ENCODE measurements at regions not wholly inside any gene's neighbourhood (a gene's known extent, or its start where the extent isn't known, plus 50 kb on each side); places are given as distances from the start of the nearest gene placed in this dataset.
A peak's percentile ranks its signal among the peaks of the same experiment; 100 is the strongest.

DNA sequence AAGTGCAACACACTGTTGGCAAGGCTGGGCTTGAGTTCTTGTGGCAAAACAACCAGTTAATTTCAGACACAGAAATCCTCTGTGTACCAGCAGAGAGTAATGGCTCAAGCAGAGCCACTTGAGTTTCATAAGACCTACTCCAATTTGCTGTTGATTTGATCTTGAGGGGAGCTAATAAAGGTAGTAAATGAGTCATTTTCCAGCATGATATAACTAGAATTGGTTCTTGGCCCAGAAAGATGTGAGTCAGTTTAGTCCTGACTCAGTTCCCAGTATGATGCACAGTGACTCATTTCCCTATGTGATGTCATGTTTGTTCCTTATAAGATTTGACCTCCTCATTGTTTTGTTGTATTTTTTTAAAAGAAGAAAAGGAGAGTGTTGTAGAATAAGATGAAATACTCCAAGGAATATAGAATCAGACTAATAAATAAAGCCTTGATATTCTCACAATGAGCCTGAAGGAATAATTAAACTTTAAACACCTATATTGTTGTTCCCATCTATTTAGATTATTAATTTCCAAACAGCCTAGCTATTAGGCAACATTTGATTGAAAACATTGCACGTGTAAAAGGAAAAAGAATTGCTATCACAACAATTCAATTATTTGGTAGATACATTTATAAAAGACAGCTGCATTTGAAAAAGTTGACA lies 186.2 kb downstream of the REEP3 start:
- TF ChIP-seq, protein P1, sequence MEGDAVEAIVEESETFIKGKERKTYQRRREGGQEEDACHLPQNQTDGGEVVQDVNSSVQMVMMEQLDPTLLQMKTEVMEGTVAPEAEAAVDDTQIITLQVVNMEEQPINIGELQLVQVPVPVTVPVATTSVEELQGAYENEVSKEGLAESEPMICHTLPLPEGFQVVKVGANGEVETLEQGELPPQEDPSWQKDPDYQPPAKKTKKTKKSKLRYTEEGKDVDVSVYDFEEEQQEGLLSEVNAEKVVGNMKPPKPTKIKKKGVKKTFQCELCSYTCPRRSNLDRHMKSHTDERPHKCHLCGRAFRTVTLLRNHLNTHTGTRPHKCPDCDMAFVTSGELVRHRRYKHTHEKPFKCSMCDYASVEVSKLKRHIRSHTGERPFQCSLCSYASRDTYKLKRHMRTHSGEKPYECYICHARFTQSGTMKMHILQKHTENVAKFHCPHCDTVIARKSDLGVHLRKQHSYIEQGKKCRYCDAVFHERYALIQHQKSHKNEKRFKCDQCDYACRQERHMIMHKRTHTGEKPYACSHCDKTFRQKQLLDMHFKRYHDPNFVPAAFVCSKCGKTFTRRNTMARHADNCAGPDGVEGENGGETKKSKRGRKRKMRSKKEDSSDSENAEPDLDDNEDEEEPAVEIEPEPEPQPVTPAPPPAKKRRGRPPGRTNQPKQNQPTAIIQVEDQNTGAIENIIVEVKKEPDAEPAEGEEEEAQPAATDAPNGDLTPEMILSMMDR (conservative IDR thresholded peaks at IDR 0.05; ENCODE audit: low read depth), result no peak
- H3K27ac ChIP-seq, result no peak overlapping the region
- ChIA-PET CTCF (interaction anchor here (0.8 to 1.4 kb wide), 3 partner anchors 12 to 78 kb away, joined by 3 to 4 read pairs (median 3); no protein-coding TSS in a partner anchor), POLR2A (ENCODE audit: low non-redundant PET) (interaction anchor here (0.7 kb wide), 1 partner anchor 204 kb away, joined by 4 read pairs; no protein-coding TSS in a partner anchor)
- DNase-seq (ENCODE audit: low spot score), result peak; percentile 88

DNA sequence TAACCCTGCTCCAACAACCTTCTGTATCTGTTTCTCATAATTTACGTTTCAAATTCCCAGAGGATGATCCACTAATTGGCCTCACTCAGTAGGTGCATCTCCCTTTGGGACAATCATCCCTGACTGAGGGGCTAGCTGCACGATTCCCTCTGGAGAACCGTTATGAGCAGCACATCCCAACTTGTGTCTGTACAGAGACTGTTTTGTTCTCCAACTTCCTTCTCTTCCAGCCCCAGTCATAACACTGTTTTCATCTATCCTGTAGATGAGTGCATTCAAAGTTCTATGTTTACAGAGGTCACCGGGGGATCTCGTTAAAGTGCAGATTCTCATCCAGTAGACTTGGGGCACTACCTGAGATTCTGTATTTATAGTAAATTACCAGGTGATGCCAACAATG lies 187.2 kb downstream of the REEP3 start:
- TF ChIP-seq, protein P1 (conservative IDR thresholded peaks at IDR 0.05; ENCODE audit: low read depth), result no peak
- ChIA-PET CTCF (no interaction called here), POLR2A (ENCODE audit: low non-redundant PET) (no interaction called here)
- H3K27ac ChIP-seq, result no peak overlapping the region
- no peak for DNase-seq (ENCODE audit: low spot score)

DNA sequence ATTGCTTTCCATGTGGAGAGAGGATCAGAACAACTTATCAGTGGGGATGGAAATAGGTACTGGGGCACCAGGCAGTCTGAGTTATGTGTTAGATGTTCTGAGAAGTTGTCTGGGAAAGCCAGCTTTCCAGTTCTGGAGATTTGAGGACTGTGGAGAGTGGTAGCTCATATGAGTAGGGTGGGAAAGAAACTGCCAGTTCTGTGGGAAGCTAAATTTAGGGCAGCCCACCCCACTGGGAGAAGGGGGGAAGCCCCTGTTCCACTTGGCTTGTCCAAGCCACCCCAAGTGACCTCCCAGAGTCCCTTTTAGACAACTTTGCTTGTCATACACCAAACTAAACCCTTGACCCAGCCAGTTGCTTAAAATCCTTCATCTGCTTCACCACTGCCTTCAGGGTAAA lies 189.5 kb downstream of the REEP3 start:
- TF ChIP-seq, protein P1 (conservative IDR thresholded peaks at IDR 0.05; ENCODE audit: low read depth), result no peak
- ChIA-PET CTCF (interaction anchor here (1.2 kb wide), 1 partner anchor 81 kb away, joined by 3 read pairs; no protein-coding TSS in a partner anchor), POLR2A (ENCODE audit: low non-redundant PET) (interaction anchor here (0.5 kb wide), 1 partner anchor 142 kb away, joined by 5 read pairs; no protein-coding TSS in a partner anchor)
- peak overlapping the region; percentile 92 for H3K27ac ChIP-seq
- no peak for DNase-seq (ENCODE audit: low spot score)

DNA sequence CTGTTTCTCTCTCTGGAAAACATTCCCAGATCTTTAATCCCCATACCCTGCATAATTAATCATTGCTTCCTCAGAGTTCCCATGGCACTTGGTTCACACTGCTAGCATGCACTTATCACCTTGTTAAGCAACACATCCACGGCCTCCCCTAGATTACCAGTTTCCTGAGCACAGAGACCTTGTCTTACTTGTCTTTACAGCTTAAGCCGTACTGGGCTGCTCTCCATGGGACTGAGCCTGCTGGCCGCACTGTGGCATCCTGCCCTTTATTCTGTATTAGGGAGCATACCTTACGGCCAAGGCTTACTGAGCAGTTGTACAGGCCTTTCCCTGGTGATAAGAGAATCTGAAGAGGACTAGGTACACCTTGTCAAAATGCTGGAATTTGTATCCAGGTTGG lies 190.2 kb downstream of the REEP3 start:
- ChIA-PET POLR2A (ENCODE audit: low non-redundant PET) (interaction anchor here (0.5 kb wide), 1 partner anchor 143 kb away, joined by 5 read pairs; no protein-coding TSS in a partner anchor), CTCF (interaction anchor here (0.6 to 1.2 kb wide), 2 partner anchors 40 to 82 kb away, joined by 3 to 4 read pairs; no protein-coding TSS in a partner anchor)
- TF ChIP-seq, protein P1 (conservative IDR thresholded peaks at IDR 0.05; ENCODE audit: low read depth), result no peak
- DNase-seq (ENCODE audit: low spot score), result no peak
- peak overlapping the region; percentile 92 for H3K27ac ChIP-seq

DNA sequence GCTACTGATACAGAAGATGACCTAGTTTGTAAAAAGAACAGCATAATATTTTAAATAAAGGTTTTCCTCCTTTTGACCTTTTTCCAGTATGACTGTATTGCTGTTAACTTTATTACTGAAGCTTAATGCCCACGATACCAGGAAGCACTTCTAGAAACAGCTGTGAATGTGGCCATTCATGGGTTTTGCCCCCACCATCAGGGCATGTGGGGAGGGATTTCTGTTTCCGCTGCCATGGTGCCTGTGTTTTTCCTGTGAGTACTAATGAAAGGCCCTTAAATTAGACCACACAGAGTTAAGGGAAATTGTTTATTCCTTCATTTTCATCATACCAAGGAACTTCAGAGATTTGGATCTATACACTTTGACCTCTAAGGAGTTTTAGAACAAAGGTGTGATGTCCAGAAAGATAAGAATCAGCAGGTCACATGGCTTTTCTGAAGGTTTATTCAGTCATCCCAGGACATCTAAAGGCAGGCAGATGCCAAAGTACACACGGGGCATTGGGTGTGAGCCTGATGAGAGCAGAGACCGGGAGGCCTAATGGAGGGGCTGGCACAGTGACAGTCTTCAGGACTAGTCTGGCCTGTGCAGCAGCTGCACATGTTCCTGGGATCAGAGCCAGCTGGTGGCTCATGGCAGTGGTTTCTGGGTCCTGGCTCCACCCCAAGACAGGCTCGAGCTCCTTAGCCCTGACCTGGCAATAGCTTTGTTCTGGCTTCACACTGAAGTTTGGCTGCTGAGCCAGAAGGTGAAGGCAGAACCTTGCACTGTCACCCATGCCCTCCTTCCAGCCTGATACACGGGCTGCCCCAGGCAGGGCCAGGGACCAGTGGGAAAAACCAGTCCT lies 190.9 kb downstream of the REEP3 start:
- TF ChIP-seq, protein P1 (conservative IDR thresholded peaks at IDR 0.05; ENCODE audit: low read depth), result no peak
- ChIA-PET POLR2A (ENCODE audit: low non-redundant PET) (no interaction called here), CTCF (interaction anchor here (0.6 to 1.2 kb wide), 2 partner anchors 41 to 83 kb away, joined by 3 to 4 read pairs; no protein-coding TSS in a partner anchor)
- DNase-seq (ENCODE audit: low spot score), result peak; percentile 95
- peak overlapping the region; percentile 92 for H3K27ac ChIP-seq

DNA sequence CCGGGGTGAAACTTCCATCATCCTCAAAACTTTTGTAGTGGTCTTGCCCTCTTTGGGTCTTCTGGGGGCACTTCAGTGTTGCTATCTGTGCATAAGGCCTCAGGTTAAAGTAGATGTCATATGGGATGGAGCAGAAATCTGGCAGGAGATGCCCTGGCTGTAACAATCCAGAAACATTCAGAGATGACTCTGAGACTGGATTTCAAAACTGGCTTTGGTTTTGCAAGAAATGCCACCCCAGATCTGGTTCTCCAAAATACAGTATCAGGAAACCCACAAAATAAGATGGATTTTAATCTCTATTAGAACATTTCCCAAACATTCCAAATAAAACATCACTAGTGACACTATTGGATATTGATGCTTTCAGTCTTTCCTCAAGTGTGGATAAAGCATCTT lies 191.5 kb downstream of the REEP3 start:
- no peak for DNase-seq (ENCODE audit: low spot score)
- peak overlapping the region; percentile 92 for H3K27ac ChIP-seq
- TF ChIP-seq, protein P1 (conservative IDR thresholded peaks at IDR 0.05; ENCODE audit: low read depth), result no peak
- ChIA-PET CTCF (interaction anchor here (0.7 kb wide), 1 partner anchor 344 kb away, joined by 3 read pairs; no protein-coding TSS in a partner anchor), POLR2A (ENCODE audit: low non-redundant PET) (no interaction called here)

Data from RWPE1 (cell line).